HG03095 (cell line): ENCODE measurements at regions not wholly inside any gene's neighbourhood (a gene's known extent, or its start where the extent isn't known, plus 50 kb on each side); places are given as distances from the start of the nearest gene placed in this dataset.
"Not testable (repeated sequence)": the region's sequence is repeated elsewhere in the genome, so short reads cannot be mapped to it uniquely, and the experiment has no call there.

ENCODE experiments used
- ATAC-seq: cut with Tn5 transposase; IDR thresholded peaks from one replicate; pipeline ENCODE4 v1.9.1; 2021; ENCODE audit warnings: moderate library complexity; ENCODE audit not compliant: unreplicated experiment

GRCh38 chr3:20921112-20921511, 735.1 kb upstream of the SGO1 start:
- not testable (repeated sequence) for ATAC-seq

DNA sequence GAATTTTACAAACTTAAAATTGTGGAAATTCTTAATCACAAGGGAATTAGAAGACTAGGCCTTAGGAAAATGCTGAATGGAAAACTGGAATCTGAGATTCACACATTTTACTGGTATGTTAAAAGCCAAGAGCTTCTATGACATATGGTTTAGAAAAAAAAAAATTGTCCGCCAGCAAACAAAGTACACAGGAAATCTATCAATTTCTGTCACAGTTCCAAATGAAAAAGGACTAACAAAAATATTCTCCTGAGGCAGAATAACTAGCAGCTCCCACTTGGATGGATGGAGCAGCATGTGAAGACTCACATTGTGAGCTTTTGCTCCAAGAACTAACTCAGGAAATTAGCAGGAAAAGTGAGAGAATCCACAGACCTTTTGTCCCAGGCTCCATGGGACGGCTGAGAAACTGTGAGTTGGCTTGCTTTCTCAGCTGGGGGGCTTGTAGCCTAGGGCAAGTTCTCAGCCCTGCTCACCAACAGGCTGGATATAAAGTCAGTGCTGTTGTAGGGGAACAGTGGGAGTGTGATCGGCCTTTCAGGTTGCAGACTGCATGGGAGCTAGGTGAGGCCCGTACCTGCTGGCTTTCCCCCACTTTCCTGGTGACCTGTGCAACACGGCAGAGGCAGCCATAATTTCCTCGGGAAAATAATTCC, 731.1 kb upstream of the SGO1 start:
- no peak for ATAC-seq

DNA sequence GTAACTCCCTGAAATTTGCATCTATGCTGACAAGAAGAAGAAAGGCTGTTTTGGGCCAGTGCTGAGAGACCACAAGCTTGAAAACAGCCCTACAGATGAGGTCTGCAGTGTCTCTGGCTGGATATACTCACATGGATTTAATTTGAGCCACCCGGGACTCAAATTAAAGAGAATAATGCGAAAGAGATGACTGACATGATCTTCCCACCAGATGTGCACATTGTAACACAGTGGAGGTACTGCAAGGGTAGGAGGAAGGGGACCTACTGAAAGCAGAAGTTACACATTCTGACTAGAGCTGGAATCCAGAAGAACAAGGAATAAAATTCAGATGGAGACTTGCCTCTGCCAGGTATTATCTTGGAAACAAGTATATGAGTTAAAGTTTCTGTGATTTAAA, 728.3 kb upstream of the SGO1 start:
- ATAC-seq, result no peak

GRCh38 chr3:20912406-20912805, 726.4 kb upstream of the SGO1 start:
- no peak for ATAC-seq

- no peak for ATAC-seq
Observed at GRCh38 chr3:20909511-20909910, 723.5 kb upstream of the SGO1 start.

DNA sequence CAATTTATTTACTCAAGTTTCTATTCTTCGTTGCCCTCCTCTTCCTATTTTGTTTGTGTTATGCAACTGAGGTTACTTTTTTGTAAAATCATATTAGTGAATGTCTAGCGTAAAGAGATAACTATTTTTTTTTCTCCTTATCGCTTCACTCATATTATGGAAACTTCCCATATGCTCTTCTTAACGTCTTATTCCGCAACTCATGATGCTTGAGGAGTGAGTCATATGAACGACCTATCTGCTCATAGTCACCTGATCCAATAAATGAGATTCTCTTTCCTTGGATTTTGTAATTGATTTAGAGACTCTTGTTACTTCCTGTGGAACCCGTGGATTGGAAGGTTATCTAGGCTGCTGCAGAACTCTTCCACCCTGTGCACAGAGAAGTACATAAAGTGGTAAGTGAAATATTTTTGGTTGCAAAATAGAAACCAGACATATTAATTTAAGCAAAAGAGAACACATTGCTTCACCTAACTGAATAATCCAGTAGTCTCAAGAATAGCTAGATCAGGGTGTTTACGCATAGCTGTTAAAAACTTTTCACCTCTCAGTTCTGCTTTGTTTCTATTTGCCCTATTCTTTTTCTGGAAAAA, 719.3 kb upstream of the SGO1 start:
- no peak for ATAC-seq

- ATAC-seq, result no peak
Observed at GRCh38 chr3:20904671-20905070, 718.7 kb upstream of the SGO1 start.

GRCh38 chr3:20898962-20899361, 713.0 kb upstream of the SGO1 start:
- no peak for ATAC-seq

GRCh38 chr3:20890111-20890519, 704.1 kb upstream of the SGO1 start:
- ATAC-seq, result no peak

GRCh38 chr3:20878691-20879090, 692.7 kb upstream of the SGO1 start:
- ATAC-seq, result no peak

DNA sequence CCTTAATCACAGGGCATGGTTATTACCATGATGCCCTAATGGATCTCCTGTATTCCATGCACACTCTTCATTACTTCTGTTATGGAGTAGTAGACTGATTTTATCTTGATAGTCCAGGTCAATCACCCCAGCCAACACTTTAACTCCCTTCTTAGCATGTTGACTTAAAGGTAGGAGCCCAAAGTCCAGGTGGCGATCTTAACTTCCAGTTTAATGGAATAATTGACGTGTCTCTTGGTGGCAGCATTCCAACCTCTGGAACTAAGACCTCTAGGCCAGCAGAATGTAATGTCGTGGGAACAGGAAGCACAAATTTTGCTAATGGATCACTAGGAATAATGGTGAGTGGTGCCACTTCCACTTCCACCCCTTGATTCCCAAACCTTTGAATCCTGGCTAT, 687.2 kb upstream of the SGO1 start:
- no peak for ATAC-seq

DNA sequence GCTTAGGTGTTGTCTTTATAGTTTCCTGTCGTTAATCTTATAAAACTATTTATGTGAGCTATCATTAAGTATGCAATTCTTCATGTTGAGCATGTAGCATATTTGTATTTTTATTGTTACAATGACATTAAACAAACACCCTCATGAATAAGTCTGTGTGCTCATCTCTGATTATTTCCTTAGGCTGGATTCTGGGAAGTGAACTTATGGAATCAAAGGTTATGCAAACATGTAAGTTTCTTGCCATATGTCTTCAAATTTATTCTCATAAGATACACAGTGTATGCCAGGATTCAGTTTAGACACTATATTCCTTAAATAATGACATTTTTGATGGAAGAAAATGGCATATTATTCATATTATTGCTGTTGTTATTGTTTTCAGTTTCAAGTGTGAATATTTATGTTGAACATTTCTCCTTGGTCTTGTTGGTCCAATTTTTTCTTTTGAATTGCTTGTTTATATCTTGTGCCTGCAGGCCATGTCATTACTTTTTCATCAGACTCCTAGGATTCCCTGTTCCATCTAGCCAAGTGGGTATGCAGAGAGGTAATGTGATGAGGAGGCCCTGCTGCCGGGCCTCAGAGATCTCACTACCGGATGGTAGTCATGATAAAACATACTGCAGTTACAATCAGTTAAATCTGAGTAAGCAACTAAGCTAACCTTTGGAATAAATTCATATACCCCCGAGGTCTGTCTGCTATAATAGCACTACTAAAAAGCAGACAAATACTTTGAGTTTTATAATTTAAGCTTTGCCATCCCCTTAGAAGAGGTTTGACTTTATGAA, 684.3 kb upstream of the SGO1 start:
- no peak for ATAC-seq

GRCh38 chr3:20865803-20866202, 679.8 kb upstream of the SGO1 start:
- ATAC-seq, result no peak

DNA sequence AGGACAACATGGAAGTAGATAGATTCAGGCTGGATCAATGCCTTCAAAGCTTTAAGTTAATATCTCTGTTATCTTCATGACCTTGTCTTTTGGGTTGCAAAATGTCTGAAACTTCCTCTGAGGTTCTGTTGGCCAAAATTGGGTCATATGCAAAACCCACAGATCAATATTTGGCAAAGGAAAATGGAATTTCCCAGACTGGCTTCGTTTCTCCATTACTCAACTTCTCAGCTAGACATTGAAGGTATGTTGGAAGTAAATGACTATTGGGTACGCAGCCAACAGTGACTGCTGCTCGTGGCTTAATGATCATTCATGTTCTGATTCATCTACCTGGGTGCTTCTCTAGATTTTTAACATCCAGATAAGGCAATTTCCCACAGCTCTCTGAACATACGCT, 675.4 kb upstream of the SGO1 start:
- no peak for ATAC-seq

DNA sequence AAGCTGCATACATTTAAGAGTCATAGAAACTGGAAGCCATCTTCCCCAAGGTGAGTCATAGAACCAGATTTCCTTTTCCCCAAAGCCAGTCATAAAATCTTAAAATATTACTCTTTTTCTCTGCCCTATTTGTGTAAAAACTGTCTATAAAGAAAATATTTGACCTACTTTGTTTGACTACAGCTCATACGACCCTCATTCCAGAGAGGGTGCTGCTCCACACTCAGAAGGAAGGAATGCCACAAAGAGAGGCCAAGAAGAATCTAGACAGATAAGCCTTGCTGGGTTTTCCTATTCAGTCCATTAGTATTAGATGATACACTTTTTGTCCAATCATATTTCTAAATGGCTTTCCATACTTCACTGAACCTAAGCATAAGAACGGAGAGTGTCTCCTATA, 671.6 kb upstream of the SGO1 start:
- ATAC-seq, result no peak

DNA sequence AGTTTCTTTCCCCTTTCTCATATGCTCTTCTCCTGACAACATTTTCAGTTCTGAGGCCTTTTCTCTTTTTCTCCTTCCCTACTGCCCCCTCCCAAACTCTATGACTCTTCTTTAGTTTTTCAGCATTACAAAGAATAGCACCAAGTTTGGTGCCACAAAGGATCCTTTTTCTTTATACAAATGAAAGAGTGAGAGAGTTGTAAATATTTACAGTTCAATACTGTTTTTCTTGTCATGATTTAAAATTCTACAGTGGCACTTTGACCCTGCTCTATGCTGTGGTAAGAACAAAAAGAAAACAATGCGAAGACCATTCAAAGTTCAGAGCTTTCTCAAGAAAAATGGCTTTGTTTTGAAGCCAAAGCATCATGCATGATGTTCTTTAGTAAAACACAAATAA, 667.9 kb upstream of the SGO1 start:
- no peak for ATAC-seq

- no peak for ATAC-seq
Observed at GRCh38 chr3:20852712-20853111, 666.7 kb upstream of the SGO1 start.

DNA sequence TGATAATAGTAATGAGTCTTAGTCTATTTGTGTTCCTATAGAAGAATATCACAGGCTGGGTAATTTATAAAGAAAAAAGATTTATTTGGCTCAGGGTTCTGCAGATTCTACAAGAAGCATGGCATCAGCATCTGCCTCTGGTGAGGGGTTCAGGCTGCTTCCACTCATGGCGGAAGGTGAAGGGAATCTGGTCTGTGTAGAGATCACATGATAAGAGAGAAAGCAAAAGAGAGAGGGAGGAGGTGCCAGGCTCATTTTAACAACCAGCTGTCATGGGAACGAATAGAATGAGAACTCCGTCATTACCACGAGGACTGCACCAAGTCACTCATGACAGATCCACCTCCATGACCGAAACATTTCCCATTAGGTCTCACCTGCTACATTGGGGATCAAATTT, 664.0 kb upstream of the SGO1 start:
- ATAC-seq, result no peak

GRCh38 chr3:20846832-20847231, 660.8 kb upstream of the SGO1 start:
- no peak for ATAC-seq

GRCh38 chr3:20846066-20846465, 660.1 kb upstream of the SGO1 start:
- no peak for ATAC-seq

- ATAC-seq, result no peak
Observed at GRCh38 chr3:20844851-20845250, 658.8 kb upstream of the SGO1 start.
